Spleen (tissue), 7 donors: ENCODE measurements at regions not wholly inside any gene's neighbourhood (a gene's known extent, or its start where the extent isn't known, plus 50 kb on each side); places are given as distances from the start of the nearest gene placed in this dataset.

Experiments
- CTCF ChIP-seq, 11 experiments: fragments of 200-600 bp in 7 of 11; fragments of 450-650 bp in 4 of 11; sonication (generic) in 4 of 11; IDR thresholded peaks in 8 of 11; conservative IDR thresholded peaks in 3 of 11; 1 replicate in 7 of 11; 2 replicates in 4 of 11; pipeline versions ENCODE4 v1.4.0 to v1.8.0; 2016 to 2021; ENCODE audit warnings: antibody characterized with exemption in 11 of 11, inconsistent platforms in 4 of 11, mild to moderate bottlenecking in 1 of 11
- POLR2A ChIP-seq, 3 donors: fragments of 450-650 bp; IDR thresholded peaks; one replicate each; pipeline ENCODE4 v1.5.1; 2017; ENCODE audit warnings: antibody characterized with exemption in 3 of 3, mild to moderate bottlenecking in 1 of 3
- POLR2AphosphoS5 ChIP-seq, 3 donors: sonication (generic); formaldehyde crosslinking; IDR thresholded peaks; one replicate each; pipeline ENCODE4 v1.5.1; 2017; ENCODE audit warnings: antibody characterized with exemption in 3 of 3
- donor health status: DM: no; HTN: no; CAD: no; lungs with moderate emphysema.
- donor health status: DM: no; HTN: no; CAD: no.
- donor health status: DM: no; HTN: no; CAD: no.

- TF ChIP-seq POLR2AphosphoS5 (IDR thresholded peaks at IDR 0.05) = no peak
- TF ChIP-seq POLR2A (IDR thresholded peaks at IDR 0.05) = no peak
- TF ChIP-seq CTCF (IDR thresholded peaks at IDR 0.05 in 8 of 11, conservative IDR thresholded peaks at IDR 0.05 in 3 of 11) = no peak
These were observed 246.6 kb upstream of the MAF start for GRCh38 chr16:79847101-79847500.
